ENCODE measurements at regions not wholly inside any gene's neighbourhood (a gene's known extent, or its start where the extent isn't known, plus 50 kb on each side); places are given as distances from the start of the nearest gene placed in this dataset.

DNA sequence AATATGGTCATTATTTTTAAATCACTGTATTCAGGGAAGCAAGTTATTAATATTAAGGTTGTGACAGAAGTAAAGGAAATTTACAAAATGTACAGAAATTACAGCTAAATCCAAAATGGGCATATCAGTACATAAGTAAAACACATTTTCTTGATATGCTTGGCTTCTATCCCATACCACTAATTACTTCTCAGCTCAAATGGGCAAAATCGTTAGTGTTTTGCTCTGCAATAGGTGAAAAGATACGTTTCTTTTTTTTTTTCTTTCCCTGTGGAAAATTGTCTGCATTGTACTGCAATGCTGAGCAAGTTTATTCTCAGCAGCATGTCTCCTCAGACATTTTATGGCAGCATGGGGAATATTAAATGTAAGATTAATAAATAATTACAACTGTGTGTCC, 77.1 kb upstream of the PRMT6 start:
- intact Hi-C loops (cut with micrococcal nuclease; ENCODE audit: unreplicated experiment): no loop called here
- no peak for DNase-seq (ENCODE audit: low read depth, low spot score)
- TF ChIP-seq SIN3A (IDR thresholded peaks at IDR 0.05; ENCODE audit: borderline replicate concordance, insufficient read depth, low read depth, low read length) (no peak), TCF7L2 (IDR thresholded peaks at IDR 0.05; ENCODE audit: low read depth, low read length) (no peak)
- H3K4me3 ChIP-seq (ENCODE audit: low read depth in 2 of 2, low read length in 2 of 2): no peak overlapping the region
- ChIA-PET POLR2A (no interaction called here), CTCF (no interaction called here)
- H3K36me3 ChIP-seq (ENCODE audit: control insufficient read depth, insufficient read depth, low read length): no peaks in the 10 kb centered on the region
- in situ Hi-C loops (cut with HindIII; ENCODE audit: low pct_unique_long_range_greater_than_20kb, low sequenced_read_pairs): no loop called here
- no peaks in the 10 kb centered on the region for H3K4me1 ChIP-seq (ENCODE audit: control insufficient read depth, insufficient read depth, low read length)
- BruUV-seq (replicated peaks): no TSS peak
- no peak for ATAC-seq
- no peak overlapping the region for H3K27ac ChIP-seq (ENCODE audit: low read length)
- H3K27me3 ChIP-seq (ENCODE audit: control insufficient read depth, insufficient read depth, low read length): no peaks in the 10 kb centered on the region
- H3K9me3 ChIP-seq (ENCODE audit: control insufficient read depth, insufficient read depth, low read depth, low read length): no peaks in the 10 kb centered on the region

DNA sequence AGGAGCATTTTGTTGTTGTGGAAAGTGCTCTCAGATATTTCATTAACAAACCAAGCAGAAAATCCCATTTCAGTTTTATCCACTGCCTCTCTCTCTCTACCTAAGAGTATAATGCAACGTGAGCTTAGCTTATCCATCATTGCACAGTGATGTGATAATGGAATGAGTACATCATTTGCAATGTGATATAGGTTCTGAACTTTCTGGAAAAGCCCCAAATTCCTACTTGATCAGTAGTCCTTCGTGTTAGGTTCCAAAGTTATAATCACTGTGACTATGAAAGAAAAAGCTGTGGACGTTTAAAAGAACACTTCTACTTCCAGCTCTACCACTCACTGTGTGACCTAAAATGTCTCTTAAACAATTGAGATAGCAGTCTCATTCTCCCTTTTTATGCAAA, 76.4 kb upstream of the PRMT6 start:
- Histone ChIP-seq H3K9me3 (ENCODE audit: control insufficient read depth, insufficient read depth, low read depth, low read length) (no peaks in the 10 kb centered on the region), H3K27me3 (ENCODE audit: control insufficient read depth, insufficient read depth, low read length) (no peaks in the 10 kb centered on the region), H3K36me3 (ENCODE audit: control insufficient read depth, insufficient read depth, low read length) (no peaks in the 10 kb centered on the region), H3K27ac (ENCODE audit: low read length) (no peak overlapping the region), H3K4me1 (ENCODE audit: control insufficient read depth, insufficient read depth, low read length) (no peaks in the 10 kb centered on the region), H3K4me3 (ENCODE audit: low read depth in 2 of 2, low read length in 2 of 2) (no peak overlapping the region)
- POLR2A ChIA-PET: no interaction called here
- intact Hi-C loops (cut with micrococcal nuclease; ENCODE audit: unreplicated experiment) (no loop called here), in situ Hi-C loops (cut with HindIII; ENCODE audit: low pct_unique_long_range_greater_than_20kb, low sequenced_read_pairs) (no loop called here)
- TF ChIP-seq, protein P1, sequence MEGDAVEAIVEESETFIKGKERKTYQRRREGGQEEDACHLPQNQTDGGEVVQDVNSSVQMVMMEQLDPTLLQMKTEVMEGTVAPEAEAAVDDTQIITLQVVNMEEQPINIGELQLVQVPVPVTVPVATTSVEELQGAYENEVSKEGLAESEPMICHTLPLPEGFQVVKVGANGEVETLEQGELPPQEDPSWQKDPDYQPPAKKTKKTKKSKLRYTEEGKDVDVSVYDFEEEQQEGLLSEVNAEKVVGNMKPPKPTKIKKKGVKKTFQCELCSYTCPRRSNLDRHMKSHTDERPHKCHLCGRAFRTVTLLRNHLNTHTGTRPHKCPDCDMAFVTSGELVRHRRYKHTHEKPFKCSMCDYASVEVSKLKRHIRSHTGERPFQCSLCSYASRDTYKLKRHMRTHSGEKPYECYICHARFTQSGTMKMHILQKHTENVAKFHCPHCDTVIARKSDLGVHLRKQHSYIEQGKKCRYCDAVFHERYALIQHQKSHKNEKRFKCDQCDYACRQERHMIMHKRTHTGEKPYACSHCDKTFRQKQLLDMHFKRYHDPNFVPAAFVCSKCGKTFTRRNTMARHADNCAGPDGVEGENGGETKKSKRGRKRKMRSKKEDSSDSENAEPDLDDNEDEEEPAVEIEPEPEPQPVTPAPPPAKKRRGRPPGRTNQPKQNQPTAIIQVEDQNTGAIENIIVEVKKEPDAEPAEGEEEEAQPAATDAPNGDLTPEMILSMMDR (IDR thresholded peaks at IDR 0.05): no peak
- TF ChIP-seq POLR2AphosphoS5 (IDR thresholded peaks at IDR 0.05; ENCODE audit: low read depth, low read length): no peak
- TF ChIP-seq TCF7L2 (IDR thresholded peaks at IDR 0.05; ENCODE audit: low read depth, low read length): no peak
- TF ChIP-seq, protein P2, sequence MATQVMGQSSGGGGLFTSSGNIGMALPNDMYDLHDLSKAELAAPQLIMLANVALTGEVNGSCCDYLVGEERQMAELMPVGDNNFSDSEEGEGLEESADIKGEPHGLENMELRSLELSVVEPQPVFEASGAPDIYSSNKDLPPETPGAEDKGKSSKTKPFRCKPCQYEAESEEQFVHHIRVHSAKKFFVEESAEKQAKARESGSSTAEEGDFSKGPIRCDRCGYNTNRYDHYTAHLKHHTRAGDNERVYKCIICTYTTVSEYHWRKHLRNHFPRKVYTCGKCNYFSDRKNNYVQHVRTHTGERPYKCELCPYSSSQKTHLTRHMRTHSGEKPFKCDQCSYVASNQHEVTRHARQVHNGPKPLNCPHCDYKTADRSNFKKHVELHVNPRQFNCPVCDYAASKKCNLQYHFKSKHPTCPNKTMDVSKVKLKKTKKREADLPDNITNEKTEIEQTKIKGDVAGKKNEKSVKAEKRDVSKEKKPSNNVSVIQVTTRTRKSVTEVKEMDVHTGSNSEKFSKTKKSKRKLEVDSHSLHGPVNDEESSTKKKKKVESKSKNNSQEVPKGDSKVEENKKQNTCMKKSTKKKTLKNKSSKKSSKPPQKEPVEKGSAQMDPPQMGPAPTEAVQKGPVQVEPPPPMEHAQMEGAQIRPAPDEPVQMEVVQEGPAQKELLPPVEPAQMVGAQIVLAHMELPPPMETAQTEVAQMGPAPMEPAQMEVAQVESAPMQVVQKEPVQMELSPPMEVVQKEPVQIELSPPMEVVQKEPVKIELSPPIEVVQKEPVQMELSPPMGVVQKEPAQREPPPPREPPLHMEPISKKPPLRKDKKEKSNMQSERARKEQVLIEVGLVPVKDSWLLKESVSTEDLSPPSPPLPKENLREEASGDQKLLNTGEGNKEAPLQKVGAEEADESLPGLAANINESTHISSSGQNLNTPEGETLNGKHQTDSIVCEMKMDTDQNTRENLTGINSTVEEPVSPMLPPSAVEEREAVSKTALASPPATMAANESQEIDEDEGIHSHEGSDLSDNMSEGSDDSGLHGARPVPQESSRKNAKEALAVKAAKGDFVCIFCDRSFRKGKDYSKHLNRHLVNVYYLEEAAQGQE (IDR thresholded peaks at IDR 0.05; ENCODE audit: insufficient read depth in 1 of 2, low read depth in 2 of 2, low read length in 1 of 2): no peak
- no peak for TF ChIP-seq SIN3A (IDR thresholded peaks at IDR 0.05; ENCODE audit: borderline replicate concordance, insufficient read depth, low read depth, low read length)
- ATAC-seq (no peak), DNase-seq (ENCODE audit: low read depth, low spot score) (no peak)
- no TSS peak for BruUV-seq (replicated peaks)
- CTCF ChIA-PET: no interaction called here

DNA sequence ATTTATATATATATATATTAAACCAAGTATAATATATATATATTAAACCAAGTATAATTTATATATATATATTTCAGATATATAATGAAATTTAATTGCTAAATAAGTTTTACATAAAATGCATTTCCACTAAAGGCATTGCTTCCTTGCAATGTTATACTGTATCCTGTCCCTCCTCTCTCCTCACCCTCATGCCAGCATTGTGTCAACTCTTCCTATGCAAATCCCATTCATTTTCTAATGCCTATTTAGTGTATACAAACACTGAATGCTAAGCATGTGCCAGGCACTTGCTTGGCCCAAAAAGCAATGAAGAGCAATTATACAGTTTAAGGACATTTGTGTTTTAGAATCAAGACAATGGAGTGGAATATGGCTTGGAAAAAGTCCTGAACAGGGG, 71.7 kb upstream of the PRMT6 start:
- intact Hi-C loops (cut with micrococcal nuclease; ENCODE audit: unreplicated experiment): no loop called here
- POLR2A ChIA-PET: no interaction called here
- Histone ChIP-seq H3K4me1 (ENCODE audit: control insufficient read depth, insufficient read depth, low read length) (no peaks in the 10 kb centered on the region), H3K36me3 (ENCODE audit: control insufficient read depth, insufficient read depth, low read length) (no peaks in the 10 kb centered on the region), H3K27me3 (ENCODE audit: control insufficient read depth, insufficient read depth, low read length) (no peaks in the 10 kb centered on the region), H3K27ac (ENCODE audit: low read length) (no peak overlapping the region), H3K9me3 (ENCODE audit: control insufficient read depth, insufficient read depth, low read depth, low read length) (no peaks in the 10 kb centered on the region), H3K4me3 (ENCODE audit: low read depth in 2 of 2, low read length in 2 of 2) (no peak overlapping the region)
- DNase-seq (ENCODE audit: low read depth, low spot score): no peak
- in situ Hi-C loops (cut with HindIII; ENCODE audit: low pct_unique_long_range_greater_than_20kb, low sequenced_read_pairs): no loop called here
- CTCF ChIA-PET: no interaction called here
- ATAC-seq: no peak
- TF ChIP-seq, protein P1 (IDR thresholded peaks at IDR 0.05): no peak
- no peak for TF ChIP-seq POLR2AphosphoS5 (IDR thresholded peaks at IDR 0.05; ENCODE audit: low read depth, low read length)
- no peak for TF ChIP-seq SIN3A (IDR thresholded peaks at IDR 0.05; ENCODE audit: borderline replicate concordance, insufficient read depth, low read depth, low read length)
- no peak for TF ChIP-seq TCF7L2 (IDR thresholded peaks at IDR 0.05; ENCODE audit: low read depth, low read length)
- TF ChIP-seq, protein P2 (IDR thresholded peaks at IDR 0.05; ENCODE audit: insufficient read depth in 1 of 2, low read depth in 2 of 2, low read length in 1 of 2): no peak
- no TSS peak for BruUV-seq (replicated peaks)

Measured in Panc1 (cell line).